Cerebellar cortex (tissue), 1 donor: ENCODE measurements at regions not wholly inside any gene's neighbourhood (a gene's known extent, or its start where the extent isn't known, plus 50 kb on each side); places are given as distances from the start of the nearest gene placed in this dataset.
"Not testable (repeated sequence)": the region's sequence is repeated elsewhere in the genome, so short reads cannot be mapped to it uniquely, and the experiment has no call there.

Source experiments
- DNase-seq: peaks from one replicate; pipeline ENCODE4 v3.0.0-alpha.2; 2015; ENCODE audit warnings: low spot score

DNA sequence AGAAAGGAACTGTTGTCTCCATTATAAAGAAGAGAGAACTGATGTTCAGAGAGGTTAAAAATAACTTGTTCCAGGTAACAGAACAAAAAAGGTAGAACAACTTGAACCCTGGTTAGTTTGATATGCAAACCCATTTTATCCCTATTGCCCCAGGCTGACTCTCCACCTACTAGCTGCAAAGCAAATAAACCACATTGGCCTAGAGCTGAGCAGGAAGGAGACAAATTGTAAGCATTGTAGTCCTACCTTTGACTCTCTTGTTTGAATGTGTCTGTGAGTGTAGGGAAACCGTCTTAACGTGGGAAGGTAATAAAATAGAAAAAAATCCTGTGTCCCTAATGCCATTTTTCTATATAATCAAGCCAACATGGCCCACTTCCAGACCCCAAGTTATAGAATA, 126.4 kb downstream of the CCER1 start:
- DNase-seq, result no peak

DNA sequence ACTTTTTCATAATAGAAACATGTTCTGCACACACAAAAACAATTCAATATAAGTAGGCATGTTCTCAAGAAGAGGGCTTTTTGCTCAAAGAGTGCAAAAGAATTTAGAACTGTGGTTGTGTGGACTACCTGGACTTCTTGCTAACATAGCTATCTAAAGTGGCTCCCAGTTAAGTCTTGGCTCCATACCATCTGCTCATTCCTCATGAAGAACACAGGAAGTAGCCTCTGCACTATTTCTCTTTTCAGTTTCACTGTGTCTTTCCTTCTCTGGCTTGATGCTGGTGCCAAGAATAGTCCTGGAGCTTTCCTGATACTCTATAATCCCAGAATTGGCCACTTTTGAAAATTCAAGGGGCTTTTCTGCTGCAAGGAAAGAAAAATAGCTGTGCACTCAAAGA, 127.4 kb downstream of the CCER1 start:
- DNase-seq, result no peak

DNA sequence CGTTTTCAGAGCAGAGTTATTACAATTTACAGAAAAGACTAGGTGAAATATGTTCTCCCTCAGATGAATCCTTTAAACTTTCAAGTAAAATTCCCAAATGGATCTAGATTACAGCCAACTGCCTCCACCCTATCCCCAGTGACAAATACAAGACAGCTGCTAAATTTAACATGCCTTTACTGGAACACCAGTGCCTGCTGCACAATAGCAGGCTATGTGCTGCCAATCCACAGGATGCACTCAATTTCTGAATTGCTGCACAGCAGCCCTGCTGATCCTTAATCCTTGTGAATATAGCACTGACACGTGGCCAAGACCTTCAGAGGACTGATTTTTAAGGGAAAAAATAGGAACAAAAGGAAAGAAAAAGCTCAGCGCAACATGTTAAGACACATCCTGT, 128.9 kb downstream of the CCER1 start:
- DNase-seq, result no peak

DNA sequence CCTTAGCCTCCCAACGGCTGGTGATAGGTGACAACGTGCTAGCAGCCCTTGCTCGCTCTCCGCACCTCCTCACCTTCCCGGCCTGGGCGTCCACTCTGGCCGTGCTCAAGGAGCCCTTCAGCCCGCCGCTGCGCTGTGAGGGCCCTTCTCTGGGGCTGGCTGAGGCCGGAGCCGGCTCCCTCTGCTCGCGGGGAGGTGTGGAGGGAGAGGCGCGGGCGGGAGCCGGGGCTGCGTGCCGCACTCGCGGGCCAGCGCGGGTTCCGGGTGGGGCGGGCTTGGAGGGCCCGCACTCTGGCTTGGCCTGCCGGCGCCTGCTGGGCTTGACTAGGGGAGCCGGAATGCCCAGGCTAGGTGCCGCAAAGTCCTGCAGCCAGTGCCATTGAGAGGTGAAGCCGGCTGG, 131.1 kb downstream of the CCER1 start:
- no peak for DNase-seq

DNA sequence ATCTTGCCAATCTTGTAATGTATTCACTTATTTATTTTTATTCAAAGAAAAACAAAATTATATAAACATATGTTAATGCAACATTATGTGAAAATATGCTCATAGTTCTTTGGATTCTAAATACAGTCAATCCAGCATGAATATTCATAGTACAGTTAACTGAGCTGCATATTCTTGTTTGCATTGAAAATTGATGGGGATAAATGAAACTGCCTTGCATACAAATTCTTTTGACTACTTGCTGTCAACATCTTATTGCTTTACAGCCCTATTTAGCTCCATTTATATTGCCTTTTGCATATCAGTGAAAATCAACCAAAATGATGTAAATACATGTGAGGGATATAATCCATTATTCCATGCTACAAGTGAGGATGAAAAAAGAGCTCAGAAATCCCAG, 135.3 kb downstream of the CCER1 start:
- no peak for DNase-seq

DNA sequence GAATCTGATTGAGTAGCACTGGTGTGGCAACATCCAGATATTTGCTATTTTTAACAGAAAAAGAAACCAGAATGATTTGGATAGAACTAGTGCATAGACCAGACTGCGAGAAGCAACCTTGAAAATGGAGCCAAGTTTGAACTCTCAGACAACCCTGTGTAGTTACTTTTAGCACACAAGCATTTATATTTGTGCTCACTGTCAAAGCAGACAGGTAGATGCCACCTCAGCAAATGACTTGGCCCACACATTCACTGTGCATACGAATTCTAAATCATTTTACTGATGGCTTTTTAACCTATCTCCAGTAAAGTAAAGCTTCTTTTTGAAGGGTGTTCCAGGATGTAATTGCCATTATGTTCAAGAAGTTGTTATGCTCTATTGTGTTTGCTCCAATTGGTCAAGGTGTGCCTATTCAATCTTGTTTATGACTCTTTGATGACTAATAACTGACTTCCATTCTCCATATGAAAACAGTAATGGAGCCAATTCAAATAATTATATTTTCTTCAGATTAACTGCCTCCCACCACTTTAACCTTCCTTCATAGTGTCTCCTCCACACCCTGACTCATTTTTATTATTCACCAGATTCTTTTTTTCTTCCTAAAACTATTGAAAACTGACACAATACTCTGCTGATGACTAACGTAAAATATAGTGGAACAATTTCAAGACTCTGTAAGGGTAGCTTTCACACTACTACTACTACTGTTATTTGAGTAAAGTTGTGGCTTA, 138.5 kb downstream of the CCER1 start:
- no peak for DNase-seq

DNA sequence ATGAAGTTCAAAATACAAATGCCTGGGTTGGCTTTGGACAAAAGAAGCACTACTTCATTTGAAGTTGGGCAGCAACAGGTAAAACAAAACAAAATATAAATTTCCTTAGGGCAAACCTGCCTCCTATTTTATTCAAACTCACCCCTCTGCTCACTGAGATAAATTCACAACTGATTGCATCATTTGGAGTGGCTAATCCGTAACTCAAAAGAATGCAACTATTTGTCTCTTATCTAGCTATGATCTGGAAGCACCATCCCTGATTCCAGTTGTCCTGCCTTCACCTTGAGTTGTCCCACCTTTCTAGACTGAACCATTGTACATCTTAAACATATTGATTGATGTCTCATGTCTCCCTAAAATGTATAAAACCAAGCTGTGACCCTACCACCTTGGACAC, 145.0 kb downstream of the CCER1 start:
- no peak for DNase-seq

DNA sequence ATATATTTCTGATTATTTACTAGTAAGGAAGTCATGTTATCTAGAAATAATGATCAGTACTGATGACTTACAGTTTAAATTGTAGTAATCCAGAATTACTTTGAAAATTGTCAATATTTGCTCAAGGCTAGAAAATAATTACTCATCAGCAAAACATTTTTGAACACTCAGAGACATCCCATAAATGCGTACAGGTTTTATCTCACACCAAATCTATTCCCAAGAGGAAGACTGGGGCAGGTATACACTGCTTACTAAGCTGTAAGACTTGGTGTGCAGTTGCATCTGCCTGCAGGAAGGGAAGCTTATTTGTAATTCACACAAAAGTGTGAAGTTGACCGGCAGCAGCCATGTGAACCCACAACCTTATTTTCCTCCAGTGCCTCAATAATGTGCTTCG, 146.4 kb downstream of the CCER1 start:
- no peak for DNase-seq

DNA sequence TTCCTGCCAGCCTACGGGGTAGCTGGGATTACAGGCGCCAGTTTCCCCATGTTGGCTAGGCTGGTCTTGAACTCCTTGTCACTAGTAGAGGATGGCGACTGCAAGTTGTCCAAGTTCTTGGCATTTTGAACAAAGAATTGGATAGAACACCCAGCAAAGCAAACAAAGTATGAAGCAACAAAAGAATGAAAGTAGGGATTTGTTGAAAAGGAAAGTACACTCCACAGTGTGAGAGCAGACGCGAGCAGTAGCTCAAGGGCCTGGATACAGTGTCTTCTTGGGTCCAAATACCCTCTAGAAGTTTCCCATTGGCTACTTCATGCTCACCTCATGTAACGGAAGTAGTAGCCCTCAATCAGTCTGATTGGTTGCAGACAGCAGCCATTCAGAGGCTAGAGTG, 152.2 kb downstream of the CCER1 start:
- DNase-seq, result no peak

DNA sequence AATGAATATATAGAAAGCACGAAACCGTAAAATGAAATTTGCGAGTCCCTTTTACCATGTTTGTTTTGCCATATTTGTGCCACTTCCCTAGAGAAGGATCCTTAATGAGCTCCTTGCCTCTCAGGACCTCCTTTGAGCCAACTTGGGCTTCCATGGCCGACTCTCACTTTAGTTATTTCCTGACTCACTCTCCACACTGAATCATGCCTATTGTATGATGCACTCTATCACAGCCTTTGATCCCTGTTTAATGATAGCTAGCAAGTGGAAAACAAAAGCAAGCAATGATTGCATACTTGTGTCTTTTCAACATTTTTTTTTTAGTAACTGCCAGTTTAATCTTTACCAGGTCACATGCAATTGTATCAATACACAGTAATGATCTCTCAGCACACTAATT, 153.2 kb downstream of the CCER1 start:
- DNase-seq, result no peak

DNA sequence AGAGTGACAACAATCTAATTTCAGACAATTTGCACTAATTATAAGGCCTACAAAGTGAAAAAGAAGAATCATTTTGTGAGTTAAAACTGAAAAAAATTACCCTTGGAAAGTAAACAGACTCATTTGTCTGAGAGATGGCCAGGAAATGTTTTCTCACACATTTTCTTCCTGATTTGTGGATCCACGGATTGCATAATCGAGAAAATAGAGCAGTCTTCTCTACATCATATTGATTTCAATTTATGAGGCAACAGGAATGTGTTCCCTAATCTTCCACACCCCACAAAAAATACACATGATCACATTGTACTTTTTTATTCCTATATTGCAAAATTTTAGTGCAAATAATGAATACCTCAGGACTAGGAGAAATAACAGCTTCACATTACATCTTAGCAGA, 160.8 kb downstream of the CCER1 start:
- DNase-seq, result no peak

DNA sequence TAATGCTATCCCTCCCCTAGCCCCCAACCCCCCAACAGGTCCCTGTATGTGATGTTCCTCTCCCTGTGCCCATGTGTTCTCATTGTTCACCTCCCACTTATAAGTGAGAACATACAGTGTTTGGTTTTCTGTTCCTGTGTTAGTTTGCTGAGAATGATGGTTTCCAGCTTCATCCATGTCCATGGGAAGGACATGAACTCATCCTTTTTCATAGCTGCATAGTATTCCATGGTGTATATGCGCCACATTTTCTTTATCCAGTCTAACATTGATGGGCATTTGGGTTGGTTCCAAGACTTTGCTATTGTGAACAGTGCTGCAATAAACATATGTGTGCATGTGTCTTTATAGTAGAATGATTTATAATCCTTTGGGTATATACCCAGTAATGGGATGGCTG, 162.3 kb downstream of the CCER1 start:
- DNase-seq, result not testable (repeated sequence)

DNA sequence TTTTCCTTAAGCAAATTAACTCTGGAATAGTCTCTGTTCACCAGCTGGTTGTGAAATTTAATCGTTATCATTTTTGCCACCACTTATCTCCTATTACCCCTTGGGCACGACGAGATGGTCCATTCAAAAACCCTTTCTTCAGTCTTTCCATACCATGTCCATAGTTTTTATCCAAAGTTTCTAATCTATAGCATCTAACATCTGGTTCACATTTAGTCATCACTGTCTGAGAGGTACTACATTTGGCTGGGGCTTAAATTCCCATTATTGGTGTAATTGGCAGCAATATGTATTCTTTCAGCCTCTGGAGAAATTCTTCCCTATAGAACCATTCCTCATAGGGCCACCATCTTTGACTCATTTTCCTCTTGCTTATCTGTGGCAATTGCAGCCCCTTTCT, 163.5 kb downstream of the CCER1 start:
- no peak for DNase-seq

DNA sequence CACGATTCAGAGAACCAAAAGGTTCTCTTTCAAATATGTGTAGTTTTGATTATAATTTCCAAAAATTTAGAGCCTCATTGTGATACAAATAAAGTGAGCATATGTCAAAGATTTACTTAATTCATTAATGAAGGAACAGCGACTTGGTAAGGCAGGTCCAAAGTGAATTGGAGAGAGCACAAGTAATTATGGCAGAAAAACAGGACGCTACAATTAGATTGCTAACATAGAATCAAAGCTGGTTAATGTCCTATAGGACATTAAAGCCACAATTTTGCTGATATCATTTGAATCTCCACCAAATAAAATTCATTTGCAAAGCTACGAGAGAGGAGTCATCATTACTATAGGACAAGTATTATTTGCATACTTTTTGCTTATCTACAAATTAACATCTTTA, 164.2 kb downstream of the CCER1 start:
- no peak for DNase-seq

DNA sequence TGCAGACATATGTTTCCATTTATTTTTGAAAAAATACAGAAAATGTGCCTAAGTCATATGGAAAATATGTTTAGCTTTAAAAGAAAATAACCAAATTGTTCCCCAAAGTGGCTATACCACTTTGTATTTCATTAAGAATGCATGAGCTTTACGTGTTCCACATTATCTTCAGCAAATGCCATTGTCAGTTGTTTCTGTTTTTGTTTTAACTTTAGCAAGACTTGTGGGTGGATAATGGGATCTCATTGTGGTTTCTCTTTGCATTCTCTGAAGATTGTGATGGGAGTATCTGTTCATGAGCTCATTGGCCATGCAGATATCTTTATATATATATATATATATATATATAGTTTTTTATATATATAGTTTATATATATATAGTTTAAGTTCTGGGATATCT, 181.5 kb downstream of the CCER1 start:
- DNase-seq, result no peak

DNA sequence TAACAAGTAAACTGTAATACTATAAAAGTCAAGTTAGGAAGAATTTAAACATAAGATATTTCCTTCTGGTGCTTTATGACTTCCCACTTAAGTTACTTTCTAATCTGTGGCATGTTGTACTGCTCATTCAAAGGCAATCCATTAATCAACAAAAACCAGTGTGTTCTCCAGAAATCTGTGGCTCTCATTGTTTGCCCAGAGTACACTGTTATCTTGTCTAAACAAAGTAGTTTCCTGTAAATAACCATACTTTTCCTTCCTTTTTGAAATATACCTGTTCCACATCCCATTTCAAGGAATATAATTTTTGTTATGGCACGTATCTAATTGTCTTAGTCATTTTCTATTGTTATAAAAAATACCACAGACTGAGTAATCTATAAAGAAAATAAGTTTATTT, 184.1 kb downstream of the CCER1 start:
- no peak for DNase-seq

DNA sequence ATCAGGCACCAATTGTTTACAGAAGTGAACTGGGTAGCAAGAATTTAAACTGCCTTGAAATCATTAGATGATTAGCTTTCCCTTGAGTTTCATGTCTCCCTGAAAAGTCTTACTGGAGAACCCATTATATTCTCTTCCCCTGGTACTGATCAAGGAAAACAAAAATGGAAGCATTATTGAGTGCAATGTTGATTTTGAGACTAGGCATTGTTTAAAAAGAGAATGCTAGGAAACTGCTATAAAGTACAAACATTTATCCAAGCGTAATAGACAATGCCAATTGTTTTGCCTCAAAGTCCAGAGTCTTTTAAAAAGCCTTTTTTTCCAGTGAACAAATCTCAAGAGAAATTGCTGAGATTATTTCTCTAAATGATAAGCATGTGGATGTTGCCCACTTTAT, 197.0 kb downstream of the CCER1 start:
- no peak for DNase-seq

DNA sequence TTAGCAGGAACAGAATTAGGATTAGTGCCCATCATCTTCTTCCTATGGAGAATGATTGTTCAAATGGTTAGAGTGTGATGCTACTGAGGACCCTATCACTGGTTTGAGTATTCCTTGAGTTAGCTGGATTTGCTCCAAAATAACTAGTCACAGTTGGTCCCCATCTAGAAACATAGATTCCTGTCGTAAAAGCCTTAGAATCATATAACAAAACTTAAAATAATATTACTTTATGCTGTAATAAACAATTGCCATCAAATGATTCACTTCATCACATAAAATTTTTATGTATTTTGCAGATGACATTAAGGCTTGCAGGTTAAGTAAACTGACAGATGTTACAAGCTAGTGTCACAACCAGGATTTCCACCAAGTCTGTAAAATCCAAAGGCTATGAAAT, 209.8 kb downstream of the CCER1 start:
- DNase-seq, result no peak

DNA sequence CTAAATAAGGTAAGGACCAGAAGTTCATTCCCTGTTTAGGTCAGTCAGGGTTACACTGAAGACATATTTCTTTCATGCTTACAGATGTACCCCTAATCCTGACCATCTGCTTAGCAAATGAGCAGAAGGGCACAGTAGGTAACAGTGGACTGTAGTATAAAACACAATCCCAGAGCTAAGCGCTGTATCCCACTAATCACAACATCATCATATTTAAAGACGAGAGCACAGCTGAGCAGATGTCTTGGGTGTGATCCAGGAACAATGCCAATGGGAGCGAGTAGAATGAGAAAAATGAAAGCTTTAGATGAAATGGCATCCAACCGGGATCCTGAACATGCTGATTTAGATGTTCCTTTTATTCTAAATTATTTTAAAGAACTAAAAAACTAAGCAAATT, 213.4 kb downstream of the CCER1 start:
- DNase-seq, result peak; percentile 15

DNA sequence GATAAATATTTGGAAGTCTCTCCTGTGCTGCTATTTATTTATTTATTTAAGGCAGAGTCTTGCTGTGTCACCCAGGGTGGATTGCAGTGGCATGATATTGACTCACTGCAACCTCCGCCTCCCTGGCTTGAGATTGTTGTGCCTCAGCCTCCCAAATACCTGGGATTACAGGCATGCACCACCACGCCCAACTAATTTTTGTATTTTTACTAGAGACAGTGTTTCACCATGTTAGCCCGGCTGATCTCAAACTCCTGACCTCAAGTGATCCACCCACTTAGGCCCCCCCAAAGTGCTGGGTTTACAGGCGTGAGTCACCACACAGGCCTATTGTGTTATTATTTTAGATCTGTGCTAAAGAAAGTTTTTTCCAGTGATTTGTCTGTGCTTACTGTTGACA, 225.2 kb downstream of the CCER1 start:
- DNase-seq, result no peak

DNA sequence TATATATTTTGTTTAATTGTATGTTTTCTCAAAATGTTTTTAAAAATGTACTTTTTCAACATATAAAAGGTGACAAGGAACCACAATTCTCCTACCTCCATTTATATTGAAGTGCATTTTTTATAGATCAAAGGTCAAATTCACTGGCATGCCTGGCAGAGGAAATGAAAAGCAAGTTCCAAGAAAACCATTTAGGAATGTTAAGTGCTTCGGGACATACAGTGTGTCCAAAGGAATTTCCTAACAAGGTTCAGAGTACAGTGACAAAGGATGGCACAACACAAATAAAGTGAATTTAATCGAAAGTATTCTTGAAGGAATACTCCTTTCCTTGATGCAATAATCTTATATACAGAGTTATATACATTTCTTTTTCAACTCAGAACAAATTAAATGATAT, 242.3 kb downstream of the CCER1 start:
- DNase-seq, result no peak

DNA sequence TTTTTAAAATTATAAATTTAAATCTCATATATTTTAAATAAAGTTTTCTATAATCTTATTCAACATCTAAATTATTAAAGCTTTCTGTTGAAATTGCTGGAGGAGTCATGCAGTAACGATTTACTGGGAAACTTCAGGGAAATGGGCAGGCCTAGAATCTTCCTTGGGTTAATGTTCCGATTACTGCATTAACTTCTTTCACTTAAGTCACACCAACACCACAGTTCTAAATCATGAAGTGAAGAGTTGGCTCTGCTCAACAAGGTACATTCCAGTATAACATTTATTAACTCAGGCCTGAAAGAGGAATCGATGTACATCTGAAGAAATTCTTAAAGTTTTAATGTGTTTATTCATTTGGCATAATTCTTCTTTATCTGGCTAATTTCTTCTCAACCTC, 244.3 kb downstream of the CCER1 start:
- DNase-seq, result no peak

DNA sequence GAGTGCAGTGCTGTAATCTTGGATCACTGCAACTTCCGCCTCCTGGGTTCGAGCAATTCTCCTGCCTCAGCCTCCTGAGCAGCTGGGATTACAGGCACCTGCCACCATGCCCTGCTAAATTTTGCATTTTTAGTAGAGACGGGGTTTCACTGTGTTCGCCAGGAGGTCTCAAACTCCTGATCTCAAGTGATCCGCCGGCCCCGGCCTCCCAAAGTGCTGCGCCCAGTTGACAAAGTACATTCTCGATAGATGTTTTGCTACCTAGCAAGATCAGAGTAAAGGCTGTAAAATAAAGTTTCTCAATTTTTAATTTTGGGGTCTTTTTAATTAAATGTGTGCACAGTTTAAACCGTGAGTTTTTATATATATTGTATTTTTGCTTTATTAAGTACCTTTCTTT, 248.9 kb downstream of the CCER1 start:
- no peak for DNase-seq

DNA sequence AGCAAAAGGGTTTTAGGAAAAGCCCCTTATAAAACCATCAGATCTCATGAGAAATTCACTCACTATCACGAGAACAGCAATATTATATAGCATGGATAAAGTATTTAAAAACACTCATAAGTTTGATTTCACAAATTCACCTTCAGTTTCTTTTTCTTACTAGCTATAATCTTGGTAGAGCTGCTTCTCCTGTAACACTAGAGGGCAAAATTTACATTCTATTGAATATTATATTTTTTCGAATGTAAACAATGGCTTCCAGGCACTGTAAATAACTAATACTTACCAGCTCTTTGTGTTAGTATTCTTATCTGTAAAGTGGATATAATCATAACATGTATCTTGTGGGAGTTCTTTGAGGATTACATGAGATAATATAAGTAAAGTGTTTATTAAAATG, 259.6 kb downstream of the CCER1 start:
- DNase-seq, result no peak

DNA sequence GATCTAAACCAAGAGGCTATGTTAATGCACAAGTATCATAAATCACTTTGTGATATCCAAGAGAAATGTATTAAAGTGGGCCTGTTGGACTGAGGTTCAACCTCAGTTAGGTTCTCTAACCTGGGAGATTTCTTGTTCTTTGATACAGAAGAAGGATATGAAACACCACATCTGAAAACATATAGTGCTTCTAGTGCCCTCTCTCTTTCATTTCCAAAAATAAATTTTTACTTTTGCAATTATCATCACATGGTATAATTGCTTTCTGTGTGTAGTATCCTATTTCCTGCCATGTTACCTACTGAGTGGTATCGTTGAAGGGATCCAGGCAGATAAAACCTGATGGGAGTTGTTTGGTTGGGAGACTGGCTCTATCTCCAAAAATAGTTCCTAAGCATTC, 264.9 kb downstream of the CCER1 start:
- DNase-seq, result no peak
